AG10803 (cell line): ENCODE measurements at regions not wholly inside any gene's neighbourhood (a gene's known extent, or its start where the extent isn't known, plus 50 kb on each side); places are given as distances from the start of the nearest gene placed in this dataset.

Experiments used
- DNase-seq: peaks from one replicate; pipeline ENCODE4 v3.0.0; 2010; ENCODE audit warnings: low read depth
- H3K4me3 ChIP-seq: 2 replicates; pipeline ENCODE4 v1.5.1; 2011; ENCODE audit warnings: mild to moderate bottlenecking, low read length, control low read depth
- CTCF ChIP-seq: conservative IDR thresholded peaks from 2 replicates; pipeline ENCODE4 v1.5.1; 2011; ENCODE audit warnings: mild to moderate bottlenecking, low read length, control low read depth, inconsistent platforms

- TF ChIP-seq CTCF: no peak
- no peak for DNase-seq
Measured at GRCh38 chr12:30003321-30003720, 219.6 kb upstream of the TMTC1 start.

GRCh38 chr12:30002677-30003076 lies 218.9 kb upstream of the TMTC1 start:
- DNase-seq: no peak
- no peak for TF ChIP-seq CTCF
- no peak overlapping the region for H3K4me3 ChIP-seq

More at GRCh38 chr12:30003321-30003720, 219.6 kb upstream of the TMTC1 start:
- no peak overlapping the region for H3K4me3 ChIP-seq

GRCh38 chr12:30000401-30000800 lies 216.7 kb upstream of the TMTC1 start:
- no peak for DNase-seq
- H3K4me3 ChIP-seq: no peak overlapping the region
- no peak for TF ChIP-seq CTCF

- DNase-seq: no peak
- no peak overlapping the region for H3K4me3 ChIP-seq
- TF ChIP-seq CTCF: no peak
Measured at GRCh38 chr12:29996993-29997392, 213.3 kb upstream of the TMTC1 start.

GRCh38 chr12:29992366-29992765 lies 208.6 kb upstream of the TMTC1 start:
- no peak overlapping the region for H3K4me3 ChIP-seq
- TF ChIP-seq CTCF: no peak
- DNase-seq: no peak

GRCh38 chr12:29991924-29992323 lies 208.2 kb upstream of the TMTC1 start:
- no peak overlapping the region for H3K4me3 ChIP-seq
- TF ChIP-seq CTCF: no peak
- no peak for DNase-seq

- TF ChIP-seq CTCF: no peak
- DNase-seq: no peak
- H3K4me3 ChIP-seq: no peak overlapping the region
Measured at GRCh38 chr12:29990971-29991370, 207.2 kb upstream of the TMTC1 start.
